Prostate gland (tissue), 2 donors: ENCODE measurements at regions not wholly inside any gene's neighbourhood (a gene's known extent, or its start where the extent isn't known, plus 50 kb on each side); places are given as distances from the start of the nearest gene placed in this dataset.

ENCODE experiments used
- POLR2A ChIP-seq: fragments of 450-650 bp; IDR thresholded peaks from one replicate; pipeline ENCODE4 v1.6.1; 2016; ENCODE audit warnings: antibody characterized with exemption, mild to moderate bottlenecking
- POLR2AphosphoS5 ChIP-seq: sonication (generic); formaldehyde crosslinking; IDR thresholded peaks from one replicate; pipeline ENCODE4 v1.6.1; 2017; ENCODE audit warnings: antibody characterized with exemption
- TF ChIP-seq, protein P1 (sequence below), 4 experiments: fragments of 200-600 bp in 2 of 4; fragments of 450-650 bp in 2 of 4; sonication (generic) in 2 of 4; IDR thresholded peaks; 1 replicate in 3 of 4; 2 replicates in 1 of 4; pipeline ENCODE4 v1.5.1; 2016 to 2019; ENCODE audit warnings: antibody characterized with exemption in 4 of 4, mild to moderate bottlenecking in 2 of 4, moderate library complexity in 2 of 4

DNA sequence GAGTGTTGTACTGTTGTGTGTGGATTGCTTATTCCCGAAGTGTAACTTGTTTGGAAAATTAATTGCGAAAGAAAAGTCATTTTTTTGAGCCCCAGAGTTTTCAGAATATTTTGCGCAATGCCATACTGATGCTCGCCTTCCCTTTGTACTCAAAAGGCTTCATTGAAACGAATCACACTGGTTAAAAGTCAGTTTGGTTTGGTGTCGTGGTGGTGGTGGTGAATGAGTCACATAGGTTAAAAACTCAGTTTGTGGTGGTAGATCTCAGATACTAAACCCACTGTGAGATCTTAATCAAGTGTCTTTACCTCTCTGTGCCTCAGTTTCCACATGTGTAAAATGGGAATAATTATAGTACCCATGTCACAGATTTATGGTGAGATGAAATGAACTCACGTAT, 61.1 kb upstream of the IL6 start:
- TF ChIP-seq, protein P1, sequence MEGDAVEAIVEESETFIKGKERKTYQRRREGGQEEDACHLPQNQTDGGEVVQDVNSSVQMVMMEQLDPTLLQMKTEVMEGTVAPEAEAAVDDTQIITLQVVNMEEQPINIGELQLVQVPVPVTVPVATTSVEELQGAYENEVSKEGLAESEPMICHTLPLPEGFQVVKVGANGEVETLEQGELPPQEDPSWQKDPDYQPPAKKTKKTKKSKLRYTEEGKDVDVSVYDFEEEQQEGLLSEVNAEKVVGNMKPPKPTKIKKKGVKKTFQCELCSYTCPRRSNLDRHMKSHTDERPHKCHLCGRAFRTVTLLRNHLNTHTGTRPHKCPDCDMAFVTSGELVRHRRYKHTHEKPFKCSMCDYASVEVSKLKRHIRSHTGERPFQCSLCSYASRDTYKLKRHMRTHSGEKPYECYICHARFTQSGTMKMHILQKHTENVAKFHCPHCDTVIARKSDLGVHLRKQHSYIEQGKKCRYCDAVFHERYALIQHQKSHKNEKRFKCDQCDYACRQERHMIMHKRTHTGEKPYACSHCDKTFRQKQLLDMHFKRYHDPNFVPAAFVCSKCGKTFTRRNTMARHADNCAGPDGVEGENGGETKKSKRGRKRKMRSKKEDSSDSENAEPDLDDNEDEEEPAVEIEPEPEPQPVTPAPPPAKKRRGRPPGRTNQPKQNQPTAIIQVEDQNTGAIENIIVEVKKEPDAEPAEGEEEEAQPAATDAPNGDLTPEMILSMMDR (IDR thresholded peaks at IDR 0.05): no peak
- TF ChIP-seq POLR2A (no peak), POLR2AphosphoS5 (no peak)
